HG03558 (cell line): ENCODE measurements at regions not wholly inside any gene's neighbourhood (a gene's known extent, or its start where the extent isn't known, plus 50 kb on each side); places are given as distances from the start of the nearest gene placed in this dataset.

Source experiments
- ATAC-seq: cut with Tn5 transposase; IDR thresholded peaks from one replicate; pipeline ENCODE4 v1.9.1; 2021; ENCODE audit warnings: moderate number of reproducible peaks; ENCODE audit not compliant: unreplicated experiment; ENCODE audit errors: extremely low read depth

DNA sequence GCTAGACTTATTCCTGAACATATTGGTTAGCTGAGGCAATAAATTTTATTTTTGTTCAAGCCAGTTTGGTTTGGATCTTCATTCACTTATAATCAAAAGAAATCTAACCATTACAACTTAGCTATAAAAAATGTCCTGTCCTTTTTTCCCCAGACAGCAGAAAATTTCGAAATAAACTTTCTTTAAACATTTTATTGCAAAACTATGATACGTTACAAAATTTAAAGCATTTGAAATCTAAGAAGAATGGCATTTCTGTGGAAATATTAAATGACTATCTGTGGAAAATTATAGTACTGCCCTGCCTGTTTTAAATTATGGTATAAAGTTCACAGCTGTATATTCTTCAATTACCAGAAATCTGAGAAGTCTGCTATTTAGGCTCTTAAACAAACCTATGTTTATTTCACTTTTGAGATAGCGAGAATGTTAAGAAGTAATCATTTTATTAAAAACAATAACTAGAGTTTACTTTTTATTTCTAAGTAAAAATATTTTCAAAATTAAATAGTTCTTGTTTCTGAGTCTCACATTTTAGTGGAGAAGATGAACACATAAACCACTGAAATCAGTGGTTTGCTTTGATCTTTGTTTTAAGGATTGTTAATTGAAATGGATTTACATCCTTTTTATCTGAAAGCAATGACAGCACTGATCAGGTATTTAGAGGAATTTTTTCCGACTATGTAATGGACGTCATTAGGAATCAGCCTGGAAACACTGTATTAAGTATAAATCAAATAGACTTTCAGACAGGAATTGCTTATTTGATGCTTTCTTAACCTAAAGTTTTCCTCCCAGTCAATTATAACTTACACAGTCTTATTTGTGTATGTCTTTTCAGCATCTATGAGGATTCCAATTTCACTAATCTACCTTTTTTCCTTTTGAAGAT is 553.7 kb downstream of the COL12A1 start:
- ATAC-seq: no peak

GRCh38 chr6:74650668-74651067 is 555.2 kb downstream of the COL12A1 start:
- no peak for ATAC-seq

- no peak for ATAC-seq
Measured at GRCh38 chr6:74646461-74646860, 559.4 kb downstream of the COL12A1 start.

GRCh38 chr6:74645108-74645849 is 560.6 kb downstream of the COL12A1 start:
- no peak for ATAC-seq

GRCh38 chr6:74642101-74642500 is 563.8 kb downstream of the COL12A1 start:
- ATAC-seq: no peak

DNA sequence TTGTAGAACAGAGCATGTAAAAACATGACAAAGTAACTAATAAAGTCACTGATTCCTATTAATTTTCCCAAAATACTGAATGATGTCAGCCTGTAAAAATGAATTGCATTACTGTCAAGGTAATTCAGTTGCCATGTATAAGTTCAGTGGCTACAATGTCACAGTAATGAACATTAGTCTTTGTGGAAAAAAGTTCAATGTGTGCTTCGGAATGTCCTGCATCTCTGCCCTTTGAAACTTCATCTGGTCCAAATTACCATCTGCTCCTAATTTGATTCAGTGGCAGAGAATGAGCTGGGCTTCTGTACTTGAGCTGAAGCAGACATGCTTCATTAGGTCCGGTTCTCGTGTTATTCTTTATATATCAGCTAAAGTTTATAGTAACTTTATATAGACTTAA is 567.4 kb downstream of the COL12A1 start:
- ATAC-seq: no peak

GRCh38 chr6:74632196-74632875 is 573.5 kb downstream of the COL12A1 start:
- no peak for ATAC-seq

DNA sequence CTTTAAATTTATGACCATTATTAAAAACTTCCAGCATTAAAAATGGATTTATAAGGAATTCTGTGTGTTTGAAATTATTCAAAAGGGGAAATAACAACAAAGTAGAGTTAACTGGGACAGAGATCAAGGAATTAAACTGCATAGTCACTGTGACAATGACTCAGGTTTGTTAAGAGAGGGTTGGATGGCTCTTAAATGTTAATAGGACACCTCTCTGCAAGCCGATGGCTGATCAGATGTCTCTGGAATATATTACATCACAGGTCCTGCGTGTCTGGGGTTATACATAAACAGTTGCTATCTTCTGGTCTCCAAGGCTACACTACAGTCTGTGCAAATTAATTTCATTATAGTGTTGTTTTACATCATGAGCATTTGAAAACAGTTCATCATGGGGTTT is 574.3 kb downstream of the COL12A1 start:
- ATAC-seq: no peak

- ATAC-seq: no peak
Measured at GRCh38 chr6:74626288-74626687, 579.6 kb downstream of the COL12A1 start.

DNA sequence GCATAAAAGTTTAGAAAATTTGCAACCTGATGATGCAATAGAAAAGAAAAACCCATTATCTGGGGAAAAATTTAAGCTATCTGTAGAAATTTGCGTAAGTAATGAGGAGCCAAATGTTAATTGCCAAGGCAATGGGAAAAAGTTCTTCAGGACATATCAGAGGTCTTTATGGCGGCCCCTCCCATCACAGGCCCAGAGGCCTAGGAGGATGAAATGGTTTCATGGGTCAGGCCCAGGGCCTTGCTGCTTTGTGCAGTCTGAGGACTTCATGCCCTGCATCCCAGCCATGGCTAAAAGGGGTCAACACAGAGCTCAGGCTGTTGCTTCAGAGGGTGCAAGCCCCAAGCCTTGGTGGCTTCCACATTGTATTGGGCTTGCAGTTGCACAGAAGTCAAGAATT is 582.8 kb downstream of the COL12A1 start:
- no peak for ATAC-seq

- no peak for ATAC-seq
Measured at GRCh38 chr6:74611220-74611619, 594.6 kb downstream of the COL12A1 start.

- no peak for ATAC-seq
Measured at GRCh38 chr6:74610352-74610751, 595.5 kb downstream of the COL12A1 start.

GRCh38 chr6:74609871-74610270 is 596.0 kb downstream of the COL12A1 start:
- ATAC-seq: no peak

DNA sequence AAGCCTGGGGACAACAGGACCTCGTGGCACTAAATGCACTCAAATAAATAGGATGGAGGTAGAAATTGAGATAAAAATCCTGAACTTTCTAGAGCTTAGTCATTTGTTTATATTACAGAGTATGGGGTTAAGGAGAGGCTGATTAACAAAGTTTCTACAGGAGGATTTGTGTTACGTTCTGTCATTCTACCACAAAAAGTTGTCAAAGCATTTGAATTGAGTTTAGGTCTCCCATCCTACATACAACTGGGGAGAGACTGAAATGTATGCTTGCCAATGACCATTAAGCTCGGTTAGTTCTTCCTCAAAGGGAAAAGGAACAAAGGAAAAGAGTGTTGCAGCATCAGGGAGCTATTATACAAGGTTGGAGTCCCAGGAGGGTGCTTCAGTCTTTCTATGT is 597.9 kb downstream of the COL12A1 start:
- no peak for ATAC-seq

- no peak for ATAC-seq
Measured at GRCh38 chr6:74607468-74607867, 598.4 kb downstream of the COL12A1 start.

DNA sequence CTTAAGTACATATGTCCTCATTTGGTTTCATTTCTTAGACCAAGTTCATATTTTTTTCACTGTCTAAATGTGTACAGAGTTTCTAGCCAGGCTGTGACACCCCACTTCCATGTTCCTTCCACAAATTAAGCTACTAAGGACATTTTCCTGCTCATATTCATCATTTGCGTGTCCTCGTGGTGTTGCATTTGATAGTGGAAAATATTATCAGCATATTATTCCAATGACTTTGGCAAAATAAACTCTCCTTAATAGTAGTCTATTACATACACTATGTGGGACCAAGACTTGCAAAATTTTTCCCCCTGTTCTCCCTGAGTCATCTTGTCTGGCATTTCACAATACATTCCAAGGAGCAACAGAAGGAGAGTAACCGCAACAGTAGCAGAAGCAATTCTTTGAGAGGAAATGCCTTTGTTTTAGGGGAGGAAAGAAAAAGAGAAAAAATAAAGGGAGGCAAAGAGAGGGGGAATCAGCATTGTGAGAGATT is 599.2 kb downstream of the COL12A1 start:
- ATAC-seq: no peak

GRCh38 chr6:74605922-74606581 is 599.8 kb downstream of the COL12A1 start:
- ATAC-seq: no peak

DNA sequence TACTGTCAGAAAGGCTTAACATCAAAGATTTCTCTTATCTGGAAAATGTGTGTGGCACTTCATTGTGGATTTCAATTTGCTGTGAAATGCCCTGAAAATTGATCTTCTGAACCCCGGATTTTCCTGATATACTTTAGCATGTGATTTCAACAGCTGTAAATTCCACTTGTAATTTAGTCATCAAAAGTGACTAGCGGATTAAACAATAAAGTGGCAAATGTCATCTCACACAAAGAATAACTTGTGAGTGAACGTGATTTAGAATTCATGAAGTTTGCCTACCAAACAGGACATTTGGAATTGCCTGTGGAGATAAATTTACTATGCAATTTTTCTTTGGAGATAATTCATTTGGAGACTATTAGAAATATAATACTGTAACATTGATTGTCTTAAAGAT is 601.6 kb downstream of the COL12A1 start:
- ATAC-seq: no peak

GRCh38 chr6:74603322-74604076 is 602.4 kb downstream of the COL12A1 start:
- no peak for ATAC-seq

DNA sequence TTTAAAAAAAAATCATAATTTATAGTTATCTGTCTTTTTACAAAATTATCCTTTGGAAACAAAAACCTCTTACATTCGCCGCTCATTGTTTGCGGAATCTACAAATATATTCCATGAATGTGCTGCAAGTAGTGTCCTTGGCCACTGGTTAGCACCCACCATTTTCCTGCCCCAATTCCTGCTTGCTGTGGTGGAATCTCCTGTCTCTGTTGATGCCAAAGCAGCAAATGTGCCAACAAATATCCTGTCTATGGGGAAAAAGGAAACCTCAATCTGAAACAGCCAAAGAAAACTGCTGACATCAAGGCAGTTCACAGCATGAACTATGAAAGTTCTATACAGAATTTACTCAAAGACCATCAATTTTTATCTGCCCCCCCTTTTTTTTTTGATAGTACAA is 603.6 kb downstream of the COL12A1 start:
- ATAC-seq: no peak
